Gastrocnemius medialis (tissue), 4 donors: ENCODE measurements at regions not wholly inside any gene's neighbourhood (a gene's known extent, or its start where the extent isn't known, plus 50 kb on each side); places are given as distances from the start of the nearest gene placed in this dataset.

Experiments used
- ATAC-seq, 2 donors: fragments of 150-250 bp; one replicate each; pipeline ENCODE4 v1.9.1; 2016
- DNase-seq, 2 donors: peaks; one replicate each; pipeline ENCODE4 v3.0.0-alpha.2; 2019
- H3K27ac ChIP-seq, 4 donors: fragments of 200-600 bp; sonication (generic); 1 replicate in 1 of 4; 2 replicates in 3 of 4; pipeline ENCODE4 v1.5.1; 2016 to 2018; ENCODE audit warnings: mild to moderate bottlenecking in 2 of 4, moderate library complexity in 1 of 4
- H3K27me3 ChIP-seq, 3 donors: fragments of 200-600 bp; sonication (generic) in 2 of 3; 1 replicate in 1 of 3; 2 replicates in 2 of 3; pipeline versions ENCODE4 v1.5.1 to v1.6.0; 2016 to 2019; ENCODE audit warnings: mild to moderate bottlenecking in 1 of 3, moderate library complexity in 1 of 3
- H3K36me3 ChIP-seq, 2 donors: fragments of 200-600 bp; sonication (generic) in 1 of 2; one replicate each; pipeline ENCODE4 v1.5.1; 2017 to 2018
- H3K4me1 ChIP-seq, 2 donors: fragments of 200-600 bp; sonication (generic) in 1 of 2; one replicate each; pipeline ENCODE4 v1.5.1; 2016 to 2017; ENCODE audit warnings: mild to moderate bottlenecking in 2 of 2
- H3K4me3 ChIP-seq, 4 donors: fragments of 200-600 bp; sonication (generic) in 3 of 4; 1 replicate in 1 of 4; 2 replicates in 3 of 4; pipeline ENCODE4 v1.5.1; 2016 to 2019; ENCODE audit warnings: mild to moderate bottlenecking in 2 of 4
- H3K9me3 ChIP-seq, 3 donors: fragments of 200-600 bp; sonication (generic) in 2 of 3; 1 replicate in 1 of 3; 2 replicates in 2 of 3; pipeline ENCODE4 v1.5.1; 2016 to 2019
- POLR2A ChIP-seq, 2 donors: fragments of 450-650 bp; IDR thresholded peaks; one replicate each; pipeline ENCODE4 v1.6.1; 2017; ENCODE audit warnings: antibody characterized with exemption in 2 of 2, mild to moderate bottlenecking in 2 of 2, moderate library complexity in 2 of 2
- in situ Hi-C, 4 donors: fragments of 200-750 bp; cut with MboI; loops; one replicate each; pipeline versions ENCODE4 v1.15.0 to v1.8.0; 2017; ENCODE audit warnings: low sequenced_read_pairs in 4 of 4
- intact Hi-C: fragments of 100-400 bp; cut with DNase I; formaldehyde crosslinking; loops from one replicate; pipeline ENCODE4 v1.15.1; 2023; ENCODE audit warnings: low total_unique reads
- TF ChIP-seq, protein P1 (sequence below), 5 experiments: fragments of 450-650 bp in 3 of 5; fragments of 200-600 bp in 2 of 5; sonication (generic) in 2 of 5; IDR thresholded peaks in 4 of 5; conservative IDR thresholded peaks in 1 of 5; 1 replicate in 4 of 5; 2 replicates in 1 of 5; pipeline ENCODE4 v1.5.1; 2016 to 2019; ENCODE audit warnings: antibody characterized with exemption in 5 of 5, mild to moderate bottlenecking in 3 of 5, moderate library complexity in 3 of 5

DNA sequence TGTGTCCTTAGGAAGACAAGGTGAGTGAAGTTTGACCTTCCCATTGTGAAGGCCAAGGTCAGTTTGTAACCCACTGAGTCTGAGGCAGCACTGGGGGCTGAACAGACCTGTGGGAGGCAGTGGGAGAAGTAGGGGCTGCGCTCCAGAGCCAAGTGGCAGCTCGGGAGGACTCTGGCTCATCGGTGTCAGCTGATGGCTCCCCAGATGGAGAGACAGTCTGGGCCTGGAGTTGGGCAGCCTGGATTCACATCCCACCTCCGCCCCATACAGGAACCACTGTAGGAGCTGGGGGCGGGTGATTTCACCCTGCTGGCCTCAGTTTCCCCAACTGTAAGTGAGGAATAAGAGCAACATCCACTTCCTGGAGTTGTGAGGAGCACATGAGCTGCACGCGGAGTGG is 128.4 kb downstream of the FOXL1 start:
- DNase-seq = no peak
- intact Hi-C loops = no loop called here
- in situ Hi-C loops = no loop called here

GRCh38 chr16:86707171-86707570 is 128.8 kb downstream of the FOXL1 start:
- intact Hi-C loops (no loop called here), in situ Hi-C loops (no loop called here)
- no peak for TF ChIP-seq POLR2A (IDR thresholded peaks at IDR 0.05)
- TF ChIP-seq, protein P1, sequence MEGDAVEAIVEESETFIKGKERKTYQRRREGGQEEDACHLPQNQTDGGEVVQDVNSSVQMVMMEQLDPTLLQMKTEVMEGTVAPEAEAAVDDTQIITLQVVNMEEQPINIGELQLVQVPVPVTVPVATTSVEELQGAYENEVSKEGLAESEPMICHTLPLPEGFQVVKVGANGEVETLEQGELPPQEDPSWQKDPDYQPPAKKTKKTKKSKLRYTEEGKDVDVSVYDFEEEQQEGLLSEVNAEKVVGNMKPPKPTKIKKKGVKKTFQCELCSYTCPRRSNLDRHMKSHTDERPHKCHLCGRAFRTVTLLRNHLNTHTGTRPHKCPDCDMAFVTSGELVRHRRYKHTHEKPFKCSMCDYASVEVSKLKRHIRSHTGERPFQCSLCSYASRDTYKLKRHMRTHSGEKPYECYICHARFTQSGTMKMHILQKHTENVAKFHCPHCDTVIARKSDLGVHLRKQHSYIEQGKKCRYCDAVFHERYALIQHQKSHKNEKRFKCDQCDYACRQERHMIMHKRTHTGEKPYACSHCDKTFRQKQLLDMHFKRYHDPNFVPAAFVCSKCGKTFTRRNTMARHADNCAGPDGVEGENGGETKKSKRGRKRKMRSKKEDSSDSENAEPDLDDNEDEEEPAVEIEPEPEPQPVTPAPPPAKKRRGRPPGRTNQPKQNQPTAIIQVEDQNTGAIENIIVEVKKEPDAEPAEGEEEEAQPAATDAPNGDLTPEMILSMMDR (IDR thresholded peaks at IDR 0.05 in 4 of 5, conservative IDR thresholded peaks at IDR 0.05 in 1 of 5) = no peak
- Histone ChIP-seq H3K9me3 (no peaks in the 10 kb centered on the region), H3K36me3 (no peaks in the 10 kb centered on the region), H3K4me1 (no peaks in the 10 kb centered on the region), H3K4me3 (no peak overlapping the region), H3K27me3 (peaks cover 0 to 4% (median 2%) of the 10 kb centered on the region in 3 donors), H3K27ac (no peak overlapping the region)
- DNase-seq = no peak
- no peak for ATAC-seq

More for the DNA sequence above, 128.4 kb downstream of the FOXL1 start:
- H3K27me3 ChIP-seq = peaks cover 0 to 4% (median 0%) of the 10 kb centered on the region in 3 donors
- H3K27ac ChIP-seq = no peak overlapping the region
- TF ChIP-seq, protein P1 (IDR thresholded peaks at IDR 0.05 in 4 of 5, conservative IDR thresholded peaks at IDR 0.05 in 1 of 5) = no peak
- TF ChIP-seq POLR2A (IDR thresholded peaks at IDR 0.05) = no peak
- no peaks in the 10 kb centered on the region for H3K4me1 ChIP-seq
- no peak for ATAC-seq
- H3K4me3 ChIP-seq = no peak overlapping the region
- H3K9me3 ChIP-seq = no peaks in the 10 kb centered on the region
- H3K36me3 ChIP-seq = no peaks in the 10 kb centered on the region

DNA sequence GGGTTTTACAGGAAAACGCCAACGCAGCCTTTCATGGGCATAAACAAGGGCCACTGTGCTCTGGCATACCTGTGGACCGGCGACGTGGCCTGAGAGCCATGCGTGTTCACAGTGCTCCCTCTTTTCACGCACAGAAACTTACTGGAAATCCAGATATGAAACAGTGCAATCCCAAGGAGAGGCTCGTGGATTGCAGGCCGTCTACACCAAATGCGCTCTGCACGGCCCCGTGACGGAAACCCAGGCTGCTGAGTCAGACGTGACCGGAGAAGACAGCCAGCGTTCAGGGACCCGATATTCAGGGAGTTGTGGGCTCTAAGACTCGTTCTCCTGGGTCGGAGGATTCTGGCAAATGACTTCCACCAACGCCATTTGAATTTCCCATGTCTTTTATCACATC is 129.2 kb downstream of the FOXL1 start:
- no peak for TF ChIP-seq POLR2A (IDR thresholded peaks at IDR 0.05)
- TF ChIP-seq, protein P1 (IDR thresholded peaks at IDR 0.05 in 4 of 5, conservative IDR thresholded peaks at IDR 0.05 in 1 of 5) = no peak

GRCh38 chr16:86708431-86708830 is 130.1 kb downstream of the FOXL1 start:
- H3K4me3 ChIP-seq = no peak overlapping the region
- no peaks in the 10 kb centered on the region for H3K36me3 ChIP-seq
- ATAC-seq (no peak), DNase-seq (no peak)
- no peaks in the 10 kb centered on the region for H3K9me3 ChIP-seq
- no peaks in the 10 kb centered on the region for H3K4me1 ChIP-seq
- intact Hi-C loops = no loop called here
- H3K27me3 ChIP-seq = peaks cover 0 to 4% (median 3%) of the 10 kb centered on the region in 3 donors
- in situ Hi-C loops = no loop called here
- H3K27ac ChIP-seq = no peak overlapping the region
- TF ChIP-seq, protein P1 (IDR thresholded peaks at IDR 0.05 in 4 of 5, conservative IDR thresholded peaks at IDR 0.05 in 1 of 5) = no peak
- TF ChIP-seq POLR2A (IDR thresholded peaks at IDR 0.05) = no peak

More for the DNA sequence above, 129.2 kb downstream of the FOXL1 start:
- Histone ChIP-seq H3K9me3 (no peaks in the 10 kb centered on the region), H3K27ac (no peak overlapping the region), H3K27me3 (peaks cover 0 to 4% (median 3%) of the 10 kb centered on the region in 3 donors), H3K4me3 (no peak overlapping the region), H3K36me3 (no peaks in the 10 kb centered on the region), H3K4me1 (no peaks in the 10 kb centered on the region)
- ATAC-seq = no peak
- intact Hi-C loops (no loop called here), in situ Hi-C loops (no loop called here)
- DNase-seq = no peak

- DNase-seq = no peak
- H3K4me1 ChIP-seq = no peaks in the 10 kb centered on the region
- H3K9me3 ChIP-seq = no peaks in the 10 kb centered on the region
- intact Hi-C loops = no loop called here
- in situ Hi-C loops = no loop called here
- no peak for ATAC-seq
- H3K27me3 ChIP-seq = peaks cover 0 to 4% (median 3%) of the 10 kb centered on the region in 3 donors
- H3K27ac ChIP-seq = no peak overlapping the region
- H3K4me3 ChIP-seq = no peak overlapping the region
- no peaks in the 10 kb centered on the region for H3K36me3 ChIP-seq
- TF ChIP-seq, protein P1 (IDR thresholded peaks at IDR 0.05 in 4 of 5, conservative IDR thresholded peaks at IDR 0.05 in 1 of 5) = no peak
- no peak for TF ChIP-seq POLR2A (IDR thresholded peaks at IDR 0.05)
Observed at GRCh38 chr16:86709103-86709502, 130.8 kb downstream of the FOXL1 start.
